Activated CD8-positive, alpha-beta memory T cell treated with anti-CD3 and anti-CD28 coated beads, Interleukin-2, amount 50 U/mL, for 1 hour (primary cell): ENCODE measurements at regions not wholly inside any gene's neighbourhood (a gene's known extent, or its start where the extent isn't known, plus 50 kb on each side); places are given as distances from the start of the nearest gene placed in this dataset.

Source experiments
- DNase-seq: peaks from one replicate; pipeline ENCODE4 v3.0.0-alpha.2; 2020; ENCODE audit errors: extremely low read depth

GRCh38 chr6:169165561-169166300, 87.9 kb downstream of the THBS2 start:
- no peak for DNase-seq

GRCh38 chr6:169164986-169165385, 88.7 kb downstream of the THBS2 start:
- no peak for DNase-seq

- no peak for DNase-seq
Observed at GRCh38 chr6:169164451-169164850, 89.2 kb downstream of the THBS2 start.

- no peak for DNase-seq
Observed at GRCh38 chr6:169163411-169163901, 90.2 kb downstream of the THBS2 start.

GRCh38 chr6:169162752-169163407, 90.8 kb downstream of the THBS2 start:
- no peak for DNase-seq

GRCh38 chr6:169162249-169162648, 91.4 kb downstream of the THBS2 start:
- DNase-seq, result no peak

GRCh38 chr6:169161572-169162167, 92.0 kb downstream of the THBS2 start:
- no peak for DNase-seq

- no peak for DNase-seq
Observed at GRCh38 chr6:169160855-169161560, 92.6 kb downstream of the THBS2 start.

- DNase-seq, result no peak
Observed at GRCh38 chr6:169160091-169160854, 93.4 kb downstream of the THBS2 start.

- no peak for DNase-seq
Observed at GRCh38 chr6:169159331-169159730, 94.3 kb downstream of the THBS2 start.

- DNase-seq, result no peak
Observed at GRCh38 chr6:169158691-169159090, 95.0 kb downstream of the THBS2 start.

GRCh38 chr6:169158174-169158573, 95.5 kb downstream of the THBS2 start:
- no peak for DNase-seq

GRCh38 chr6:169157197-169158148, 96.2 kb downstream of the THBS2 start:
- no peak for DNase-seq

- DNase-seq, result no peak
Observed at GRCh38 chr6:169156793-169157147, 96.9 kb downstream of the THBS2 start.

GRCh38 chr6:169156108-169156792, 97.4 kb downstream of the THBS2 start:
- no peak for DNase-seq

- DNase-seq, result no peak
Observed at GRCh38 chr6:169155481-169155880, 98.2 kb downstream of the THBS2 start.

- DNase-seq, result no peak
Observed at GRCh38 chr6:169153401-169153800, 100.2 kb downstream of the THBS2 start.

GRCh38 chr6:169146521-169146920, 107.1 kb downstream of the THBS2 start:
- DNase-seq, result no peak

GRCh38 chr6:169145991-169146501, 107.6 kb downstream of the THBS2 start:
- DNase-seq, result no peak

GRCh38 chr6:169145496-169145895, 108.2 kb downstream of the THBS2 start:
- no peak for DNase-seq
